ENCODE measurements at regions not wholly inside any gene's neighbourhood (a gene's known extent, or its start where the extent isn't known, plus 50 kb on each side); places are given as distances from the start of the nearest gene placed in this dataset.

DNA sequence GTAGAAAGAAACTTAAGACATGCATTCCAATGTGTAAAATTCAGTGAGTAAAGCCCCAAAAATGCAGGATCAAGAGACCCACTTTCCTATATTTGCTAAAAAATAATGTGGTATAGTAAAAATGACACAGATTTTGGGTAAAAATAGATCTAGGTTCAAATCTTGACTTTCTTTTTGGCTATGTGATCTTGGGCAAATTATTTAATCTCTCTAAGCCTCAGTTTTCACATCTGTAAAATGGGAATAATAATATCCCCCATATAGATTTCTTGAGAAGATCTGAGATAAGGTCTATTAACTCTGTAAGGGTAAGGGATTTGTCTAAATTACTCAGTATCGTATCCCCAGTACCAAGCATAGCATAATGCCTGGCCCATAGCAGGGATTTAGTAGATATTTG, 172.3 kb downstream of the CARTPT start:
- H3K4me3 ChIP-seq (ENCODE audit: low read depth, low read length), result no peak overlapping the region
- TF ChIP-seq, protein P1, sequence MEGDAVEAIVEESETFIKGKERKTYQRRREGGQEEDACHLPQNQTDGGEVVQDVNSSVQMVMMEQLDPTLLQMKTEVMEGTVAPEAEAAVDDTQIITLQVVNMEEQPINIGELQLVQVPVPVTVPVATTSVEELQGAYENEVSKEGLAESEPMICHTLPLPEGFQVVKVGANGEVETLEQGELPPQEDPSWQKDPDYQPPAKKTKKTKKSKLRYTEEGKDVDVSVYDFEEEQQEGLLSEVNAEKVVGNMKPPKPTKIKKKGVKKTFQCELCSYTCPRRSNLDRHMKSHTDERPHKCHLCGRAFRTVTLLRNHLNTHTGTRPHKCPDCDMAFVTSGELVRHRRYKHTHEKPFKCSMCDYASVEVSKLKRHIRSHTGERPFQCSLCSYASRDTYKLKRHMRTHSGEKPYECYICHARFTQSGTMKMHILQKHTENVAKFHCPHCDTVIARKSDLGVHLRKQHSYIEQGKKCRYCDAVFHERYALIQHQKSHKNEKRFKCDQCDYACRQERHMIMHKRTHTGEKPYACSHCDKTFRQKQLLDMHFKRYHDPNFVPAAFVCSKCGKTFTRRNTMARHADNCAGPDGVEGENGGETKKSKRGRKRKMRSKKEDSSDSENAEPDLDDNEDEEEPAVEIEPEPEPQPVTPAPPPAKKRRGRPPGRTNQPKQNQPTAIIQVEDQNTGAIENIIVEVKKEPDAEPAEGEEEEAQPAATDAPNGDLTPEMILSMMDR (IDR thresholded peaks at IDR 0.05; ENCODE audit: borderline replicate concordance, insufficient read depth, low read depth, low read length), result no peak

DNA sequence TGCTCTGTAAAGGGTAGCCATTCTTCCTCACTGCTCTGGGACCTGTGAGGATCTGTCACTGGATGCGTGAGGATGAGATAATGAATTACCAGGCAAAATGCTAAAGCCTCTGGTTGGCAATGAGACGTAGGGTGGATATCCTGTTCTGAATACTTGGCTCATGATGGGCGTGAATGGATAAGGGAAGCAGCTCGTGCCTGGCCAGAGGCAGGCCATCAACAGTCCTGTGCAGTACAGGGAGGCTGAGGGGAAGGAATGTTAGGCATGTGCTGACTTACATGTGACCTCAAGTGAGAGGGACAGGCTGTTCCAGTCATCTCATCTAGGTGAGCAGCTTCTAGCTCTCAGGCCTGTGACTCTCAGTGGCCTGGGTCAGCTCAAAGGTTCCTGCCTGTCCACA, 172.8 kb downstream of the CARTPT start:
- TF ChIP-seq, protein P1 (IDR thresholded peaks at IDR 0.05; ENCODE audit: borderline replicate concordance, insufficient read depth, low read depth, low read length), result no peak
- no peak overlapping the region for H3K4me3 ChIP-seq (ENCODE audit: low read depth, low read length)

DNA sequence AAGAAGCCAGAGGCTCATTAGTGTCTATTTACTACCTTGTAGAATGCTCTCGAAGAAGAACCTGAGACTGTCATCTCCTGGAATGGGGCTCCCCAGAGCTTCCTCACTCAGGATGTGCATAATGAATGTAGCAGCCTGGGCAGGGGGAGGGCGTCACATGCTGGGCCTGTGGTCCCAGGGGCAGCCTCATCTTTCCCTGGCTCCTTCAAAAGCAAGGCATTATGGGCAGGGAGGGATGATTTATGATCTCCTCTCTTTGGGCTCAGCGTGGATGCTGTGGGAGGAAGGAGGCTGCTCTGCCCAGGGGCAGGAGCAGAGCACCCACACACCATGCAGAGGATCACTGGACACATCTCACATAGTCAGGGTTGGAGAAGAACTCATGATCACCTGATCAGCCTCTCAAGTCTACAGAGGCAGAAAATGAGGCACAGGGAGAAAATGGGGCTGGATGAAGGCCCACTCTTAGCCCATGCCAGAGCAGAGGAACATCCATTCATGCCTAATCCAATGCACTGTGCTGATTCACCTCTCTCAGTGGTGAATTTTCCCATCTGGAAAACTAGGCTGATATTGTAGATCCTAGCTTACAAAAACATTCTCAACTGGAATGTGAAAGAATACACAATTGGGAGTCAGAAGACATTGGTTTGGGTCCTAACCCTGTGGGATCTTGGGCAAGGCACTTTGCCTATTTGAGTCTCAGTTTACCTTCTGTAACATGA, 173.7 kb downstream of the CARTPT start:
- no peak overlapping the region for H3K4me3 ChIP-seq (ENCODE audit: low read depth, low read length)
- TF ChIP-seq, protein P1 (IDR thresholded peaks at IDR 0.05; ENCODE audit: borderline replicate concordance, insufficient read depth, low read depth, low read length), result no peak

DNA sequence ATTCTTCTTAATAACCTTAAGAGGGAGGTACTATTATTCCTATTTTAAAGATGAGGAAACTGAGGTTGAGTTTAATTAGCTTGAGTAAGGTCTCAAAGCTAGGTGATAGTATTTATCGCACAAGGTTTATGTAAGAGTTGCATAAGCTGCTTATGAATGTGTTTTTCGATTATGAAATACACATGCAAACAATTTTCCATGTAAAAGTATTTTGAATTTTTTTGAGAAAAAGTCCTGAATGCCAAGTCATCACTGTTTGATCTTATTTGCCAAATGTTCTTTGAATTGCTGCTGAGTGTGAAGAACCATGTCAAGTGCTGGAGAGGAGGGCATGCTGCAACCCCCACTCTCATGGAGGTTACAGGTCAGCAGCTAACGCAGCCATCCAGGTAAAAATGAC, 174.4 kb downstream of the CARTPT start:
- H3K4me3 ChIP-seq (ENCODE audit: low read depth, low read length), result no peak overlapping the region
- TF ChIP-seq, protein P1 (IDR thresholded peaks at IDR 0.05; ENCODE audit: borderline replicate concordance, insufficient read depth, low read depth, low read length), result no peak

DNA sequence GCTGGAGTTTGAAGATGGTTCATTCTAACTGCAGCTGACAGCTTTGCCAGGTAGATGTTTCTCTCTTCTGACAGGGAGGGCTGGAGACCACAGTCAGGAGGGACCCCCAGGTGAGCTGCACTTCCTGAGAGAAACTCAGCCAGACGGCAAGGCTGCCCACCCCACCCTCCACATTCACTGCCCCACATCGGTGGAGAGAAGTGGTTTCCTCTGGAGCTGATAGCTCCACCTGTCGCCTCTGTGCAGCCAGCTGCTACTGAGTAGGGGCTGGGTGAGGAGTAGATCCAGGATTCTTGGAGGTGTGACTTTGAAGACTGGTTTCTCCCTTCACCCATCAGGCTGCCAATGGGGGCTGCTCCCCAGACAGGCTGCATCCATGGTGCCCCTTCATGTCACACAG, 175.0 kb downstream of the CARTPT start:
- TF ChIP-seq, protein P1 (IDR thresholded peaks at IDR 0.05; ENCODE audit: borderline replicate concordance, insufficient read depth, low read depth, low read length), result no peak
- H3K4me3 ChIP-seq (ENCODE audit: low read depth, low read length), result no peak overlapping the region

DNA sequence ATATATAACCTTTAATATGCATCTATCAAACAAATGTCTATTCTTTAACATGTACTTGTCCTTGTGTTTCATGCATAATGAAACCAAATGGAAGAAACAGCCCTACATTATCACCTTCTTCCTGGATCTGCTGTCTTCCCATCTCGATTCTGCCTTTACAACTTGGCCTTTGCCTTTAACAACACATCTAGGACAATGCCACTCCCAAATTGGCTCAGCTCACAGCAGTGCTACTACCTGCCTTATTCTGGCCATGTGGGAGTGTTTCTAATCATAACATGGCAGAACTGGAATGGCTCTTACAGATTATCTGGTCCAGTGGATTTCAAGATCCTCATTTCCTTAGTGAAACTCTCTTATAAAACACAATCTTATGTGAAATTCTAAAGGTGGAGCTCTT, 176.5 kb downstream of the CARTPT start:
- no peak overlapping the region for H3K4me3 ChIP-seq (ENCODE audit: low read depth, low read length)
- TF ChIP-seq, protein P1 (IDR thresholded peaks at IDR 0.05; ENCODE audit: borderline replicate concordance, insufficient read depth, low read depth, low read length), result no peak

DNA sequence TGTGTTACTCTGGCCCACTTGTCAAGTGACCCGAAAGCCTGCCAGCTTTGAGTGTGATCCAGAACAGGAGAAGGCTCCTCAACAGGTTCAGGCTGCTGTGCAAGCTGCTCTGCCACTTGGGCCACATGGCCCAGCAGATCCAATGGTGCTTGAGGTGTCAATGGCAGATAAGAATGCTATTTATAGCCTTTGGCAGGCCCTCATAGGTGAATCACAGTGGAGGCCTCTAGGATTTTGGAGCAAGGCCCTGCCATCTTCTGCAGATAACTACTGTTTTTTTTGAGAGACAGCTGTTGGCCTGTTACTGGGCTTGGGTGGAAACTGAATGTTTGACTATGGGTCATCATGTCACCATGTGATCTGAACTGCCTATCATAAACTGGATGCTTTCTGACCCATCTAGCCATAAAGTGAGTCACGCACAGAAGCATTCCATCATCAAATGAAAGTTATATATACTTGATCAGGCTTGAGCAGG, 180.8 kb downstream of the CARTPT start:
- H3K4me3 ChIP-seq (ENCODE audit: low read depth, low read length), result no peak overlapping the region
- TF ChIP-seq, protein P1 (IDR thresholded peaks at IDR 0.05; ENCODE audit: borderline replicate concordance, insufficient read depth, low read depth, low read length), result no peak
